GM19463 (cell line): ENCODE measurements at regions not wholly inside any gene's neighbourhood (a gene's known extent, or its start where the extent isn't known, plus 50 kb on each side); places are given as distances from the start of the nearest gene placed in this dataset.

Experiments
- ATAC-seq: cut with Tn5 transposase; IDR thresholded peaks from one replicate; pipeline ENCODE4 v1.9.1; 2021; ENCODE audit warnings: mild to moderate bottlenecking, moderate library complexity; ENCODE audit not compliant: unreplicated experiment

DNA sequence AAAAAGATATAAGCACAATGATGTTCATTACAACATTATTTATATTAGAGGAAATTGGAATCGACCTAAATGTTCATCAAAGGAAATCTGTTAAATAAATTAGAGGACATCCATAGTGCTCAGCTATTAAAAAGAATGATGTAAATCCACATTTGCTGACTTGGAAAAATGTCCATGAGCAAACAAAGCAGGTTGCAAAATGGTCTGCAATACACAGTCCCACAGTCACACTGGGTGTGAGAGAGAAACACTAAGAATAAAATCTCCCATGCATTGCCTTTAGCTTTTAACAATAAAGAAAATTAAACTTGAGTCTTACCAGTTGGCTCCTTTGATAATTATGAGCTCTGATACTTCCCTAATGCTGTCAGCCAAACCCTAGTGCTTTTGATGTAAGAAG lies 811.1 kb upstream of the SALL3 start:
- ATAC-seq: no peak

GRCh38 chr18:78169174-78169864 lies 810.3 kb upstream of the SALL3 start:
- no peak for ATAC-seq

- no peak for ATAC-seq
These were observed 807.7 kb upstream of the SALL3 start for GRCh38 chr18:78171954-78172353.

GRCh38 chr18:78174737-78175136 lies 804.9 kb upstream of the SALL3 start:
- no peak for ATAC-seq

- ATAC-seq: no peak
These were observed 800.8 kb upstream of the SALL3 start for GRCh38 chr18:78178812-78179211.

DNA sequence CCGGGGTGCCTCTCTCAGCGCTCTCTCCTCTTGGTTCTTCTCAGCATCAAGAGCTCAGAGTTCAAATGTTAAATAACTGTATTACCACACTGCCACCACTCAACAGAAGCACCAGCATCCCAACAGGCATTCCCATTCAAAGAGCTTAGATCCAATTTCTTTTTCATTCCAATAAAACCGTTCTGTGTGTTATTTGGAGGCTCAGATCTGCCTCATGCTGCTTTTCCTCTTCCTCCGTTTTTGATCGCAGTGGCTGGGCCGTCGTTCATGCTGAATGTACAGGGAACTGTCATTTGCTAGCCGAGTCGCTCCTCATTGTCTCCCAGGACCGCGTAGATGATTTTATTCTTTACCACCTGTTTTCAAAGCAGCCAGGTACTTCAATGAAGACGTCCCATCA lies 798.9 kb upstream of the SALL3 start:
- no peak for ATAC-seq

DNA sequence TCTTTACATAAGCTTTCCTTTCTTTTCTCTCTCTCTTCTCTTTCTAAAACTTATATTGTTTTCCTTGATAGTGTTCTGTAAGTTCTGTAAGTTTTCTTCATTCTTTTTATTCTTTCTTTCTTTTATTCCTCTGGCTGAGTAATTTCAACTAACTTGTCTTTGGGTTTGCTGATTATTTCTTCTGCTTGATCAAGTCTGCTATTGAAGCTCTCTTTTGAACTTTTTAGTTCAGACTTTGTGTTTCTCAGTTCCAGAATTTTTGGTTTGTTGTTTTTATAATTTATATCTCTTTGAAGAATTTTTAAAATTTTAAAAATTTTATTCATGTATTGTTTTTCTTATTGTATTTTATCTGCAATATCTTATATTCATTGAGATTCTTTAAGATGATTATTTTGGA lies 795.8 kb upstream of the SALL3 start:
- no peak for ATAC-seq

DNA sequence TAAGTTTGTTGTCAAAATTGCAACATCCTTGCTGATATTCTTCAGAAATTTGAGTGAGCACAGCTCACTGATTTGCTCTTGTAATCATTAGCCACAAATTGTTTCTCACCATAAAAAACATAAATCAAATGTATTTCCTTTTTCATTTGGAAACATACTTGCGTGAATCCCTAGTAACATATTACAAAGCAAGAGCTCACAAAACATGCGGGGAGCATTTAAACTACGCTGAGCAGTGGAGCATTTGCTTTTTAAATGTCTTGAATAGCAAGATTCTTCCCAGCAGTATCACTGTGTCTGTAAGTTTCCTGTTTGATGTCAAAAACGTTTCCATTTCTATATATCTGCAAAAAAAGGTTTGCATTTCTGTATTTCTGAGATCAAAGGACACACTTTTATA lies 788.3 kb upstream of the SALL3 start:
- ATAC-seq: no peak

GRCh38 chr18:78192054-78192453 lies 787.6 kb upstream of the SALL3 start:
- ATAC-seq: no peak

GRCh38 chr18:78196280-78196679 lies 783.3 kb upstream of the SALL3 start:
- ATAC-seq: no peak

GRCh38 chr18:78199002-78199401 lies 780.6 kb upstream of the SALL3 start:
- no peak for ATAC-seq

DNA sequence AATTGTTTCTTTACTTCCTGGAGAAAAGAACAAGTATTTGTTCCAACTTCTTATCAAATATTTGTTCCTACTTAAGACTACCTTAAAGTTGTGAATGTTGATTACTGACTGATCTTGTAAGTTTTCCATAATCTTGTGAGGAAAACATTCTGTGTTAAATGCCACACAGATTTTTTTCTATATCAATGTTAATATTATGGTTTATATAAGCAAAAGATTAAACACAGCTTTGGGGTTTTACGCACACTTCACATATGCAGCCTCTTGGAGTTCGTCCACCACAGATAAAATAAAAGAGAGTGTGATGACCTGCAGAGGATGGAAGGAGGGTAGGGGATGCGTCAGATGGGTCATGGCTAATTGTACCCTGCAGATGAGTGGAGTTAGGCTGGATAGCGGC lies 780.0 kb upstream of the SALL3 start:
- ATAC-seq: no peak

DNA sequence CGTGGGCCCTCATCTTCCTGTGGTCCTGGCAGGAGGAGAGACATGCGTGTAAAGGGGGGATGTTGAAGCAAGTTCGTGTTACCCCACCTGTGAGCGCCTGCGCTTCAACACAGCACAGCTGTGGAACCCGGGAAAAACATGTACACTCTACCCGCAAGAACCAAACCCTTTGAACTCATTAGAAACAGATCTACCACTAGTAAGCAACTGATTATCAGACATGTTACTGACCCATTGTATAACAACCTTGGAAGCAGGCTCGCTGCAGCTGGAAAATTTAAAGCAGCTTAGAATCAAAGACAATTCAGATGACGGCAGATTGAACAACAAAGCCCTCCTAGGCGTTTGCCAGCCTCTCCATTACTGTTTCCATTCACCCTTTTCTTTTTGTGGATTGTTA lies 771.7 kb upstream of the SALL3 start:
- no peak for ATAC-seq

DNA sequence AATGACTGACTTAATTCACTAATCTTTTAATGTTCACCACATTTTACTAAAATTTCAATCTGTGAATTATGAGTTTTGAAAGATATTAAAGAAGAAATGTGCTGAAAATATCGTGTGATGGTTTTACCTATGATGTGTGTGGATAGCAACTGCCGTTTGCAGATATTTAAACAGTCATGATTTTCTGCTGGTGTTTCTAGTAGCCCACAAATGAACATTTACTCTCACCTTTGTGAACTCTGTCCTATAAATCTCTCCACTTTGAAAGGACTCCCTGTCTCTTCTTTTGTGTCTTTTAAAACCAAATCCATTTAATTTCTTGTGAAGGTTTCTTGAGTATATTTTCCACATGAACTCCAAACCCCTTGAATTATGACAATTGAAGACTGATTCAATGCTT lies 771.2 kb upstream of the SALL3 start:
- ATAC-seq: no peak

DNA sequence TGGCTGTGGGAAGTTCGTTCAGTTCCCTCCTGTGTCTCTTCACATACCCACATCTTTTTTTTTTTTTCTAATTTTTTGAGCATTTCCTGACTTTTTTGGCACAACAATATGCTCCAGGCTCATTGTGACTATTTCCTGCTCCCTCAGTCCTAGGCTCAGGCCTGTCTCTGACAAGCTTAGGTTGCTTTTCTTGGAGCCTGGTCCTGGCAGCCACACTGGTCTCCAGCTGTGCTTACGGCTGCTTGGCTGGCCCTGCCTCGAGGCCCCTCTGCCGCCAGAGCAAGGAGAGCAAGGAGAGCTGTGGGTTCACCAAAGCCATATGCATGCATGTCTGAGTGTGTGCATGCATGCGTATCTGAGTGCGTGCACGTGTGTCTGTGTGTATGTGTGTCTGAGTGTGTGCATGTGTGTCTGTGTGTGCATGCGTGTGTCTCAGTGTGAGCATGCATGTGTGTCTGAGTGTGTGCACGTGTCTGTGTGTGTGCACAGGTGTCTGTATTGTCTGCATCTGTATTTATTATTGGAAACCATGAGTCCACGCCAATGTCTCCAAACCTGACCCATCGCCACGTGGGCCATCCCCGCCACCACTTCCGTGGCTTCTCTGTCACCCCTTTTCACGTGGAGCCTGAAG lies 766.1 kb upstream of the SALL3 start:
- ATAC-seq: no peak

DNA sequence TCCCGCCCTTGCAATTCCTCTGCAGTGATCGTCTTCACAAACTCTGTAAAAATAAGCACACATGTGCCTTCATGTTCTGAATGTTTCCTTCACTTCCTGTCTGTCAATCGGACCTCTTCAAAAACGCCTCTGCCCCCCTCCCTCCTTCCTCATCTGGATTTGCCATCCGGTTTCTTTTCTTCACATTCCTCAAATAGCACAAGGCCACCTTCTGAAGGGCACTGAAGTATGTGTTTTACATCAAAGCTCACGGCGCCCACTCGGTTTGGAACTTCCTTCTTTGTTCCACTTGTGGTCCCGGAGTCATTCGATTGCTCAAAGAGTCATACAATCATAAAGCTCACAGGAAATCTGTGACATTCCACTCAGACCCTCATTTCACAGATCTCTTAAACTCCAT lies 758.1 kb upstream of the SALL3 start:
- no peak for ATAC-seq

DNA sequence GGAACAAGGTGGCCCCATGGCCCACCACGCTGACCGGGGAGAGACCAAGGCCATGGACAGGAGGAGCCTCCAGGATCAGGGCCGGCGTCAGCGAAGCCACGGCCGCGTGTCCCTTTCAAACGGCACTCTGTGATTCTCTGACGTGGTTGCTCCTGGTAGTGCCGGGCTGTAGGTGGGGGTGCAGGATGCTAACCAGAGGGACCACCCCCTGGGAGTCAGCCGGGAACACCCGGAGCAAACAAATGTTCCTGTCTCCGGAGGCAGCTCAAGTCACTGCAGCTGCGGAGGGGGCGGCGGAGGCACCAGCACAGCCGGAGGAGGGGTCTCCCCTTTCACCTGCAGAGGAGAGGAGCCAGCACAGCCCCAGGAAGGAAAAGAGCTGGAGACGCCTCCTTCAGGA lies 750.6 kb upstream of the SALL3 start:
- ATAC-seq: no peak

DNA sequence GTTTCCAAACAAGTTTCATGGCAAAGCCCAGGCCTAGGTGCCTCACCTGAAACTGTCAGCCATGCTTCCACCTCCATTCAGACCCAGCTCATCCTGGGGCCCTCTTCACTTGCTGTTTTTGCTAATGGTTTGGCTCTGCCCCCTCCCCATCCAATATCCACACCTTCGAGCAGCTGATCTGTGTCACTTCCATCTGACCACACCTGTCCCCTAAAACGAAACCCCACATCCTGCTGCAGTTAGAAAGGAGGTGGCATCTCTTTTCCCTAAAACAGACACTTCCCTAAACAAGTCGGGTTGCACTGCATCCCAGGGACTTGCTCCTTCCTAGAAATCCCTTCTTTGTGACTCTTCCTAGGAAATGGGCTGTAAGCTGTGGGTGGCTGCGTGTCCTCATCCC lies 748.7 kb upstream of the SALL3 start:
- ATAC-seq: no peak

GRCh38 chr18:78232196-78232595 lies 747.4 kb upstream of the SALL3 start:
- no peak for ATAC-seq

DNA sequence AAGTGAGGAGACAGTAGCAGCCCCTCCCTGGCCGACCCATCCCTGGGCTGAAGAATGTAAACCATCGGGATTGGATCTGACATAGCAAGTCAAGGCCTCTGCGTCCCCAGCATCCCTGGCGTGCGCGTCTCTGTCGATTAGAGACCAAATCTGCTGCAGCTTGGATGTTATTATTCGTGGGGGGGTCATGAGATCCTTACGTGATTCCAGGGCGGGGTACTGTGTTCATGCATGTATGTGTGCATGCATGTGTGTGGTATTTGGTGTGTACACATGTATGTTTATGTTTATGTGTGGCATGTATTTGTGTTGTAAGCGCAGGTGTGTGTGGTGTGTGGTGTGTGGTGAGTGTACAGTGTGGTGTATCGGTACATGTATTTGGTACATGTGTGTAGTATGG lies 741.8 kb upstream of the SALL3 start:
- ATAC-seq: no peak

GRCh38 chr18:78238404-78239089 lies 741.1 kb upstream of the SALL3 start:
- ATAC-seq: no peak

GRCh38 chr18:78239090-78239457 lies 740.5 kb upstream of the SALL3 start:
- ATAC-seq: no peak
